Retinal pigment epithelial cell (primary cell): ENCODE measurements at regions not wholly inside any gene's neighbourhood (a gene's known extent, or its start where the extent isn't known, plus 50 kb on each side); places are given as distances from the start of the nearest gene placed in this dataset.
A peak's percentile ranks its signal among the peaks of the same experiment; 100 is the strongest.

Experiments
- DNase-seq: peaks from one replicate; pipeline ENCODE4 v3.0.0-alpha.2; 2010; ENCODE audit warnings: low read depth
- H3K4me3 ChIP-seq: 2 replicates; pipeline ENCODE4 v1.5.1; 2011; ENCODE audit warnings: mild to moderate bottlenecking, low read length, control low read depth, moderate library complexity
- TF ChIP-seq, protein P1 (sequence below): conservative IDR thresholded peaks from 2 replicates; pipeline ENCODE4 v1.5.1; 2011; ENCODE audit warnings: low read depth, low read length, control low read depth, inconsistent platforms

DNA sequence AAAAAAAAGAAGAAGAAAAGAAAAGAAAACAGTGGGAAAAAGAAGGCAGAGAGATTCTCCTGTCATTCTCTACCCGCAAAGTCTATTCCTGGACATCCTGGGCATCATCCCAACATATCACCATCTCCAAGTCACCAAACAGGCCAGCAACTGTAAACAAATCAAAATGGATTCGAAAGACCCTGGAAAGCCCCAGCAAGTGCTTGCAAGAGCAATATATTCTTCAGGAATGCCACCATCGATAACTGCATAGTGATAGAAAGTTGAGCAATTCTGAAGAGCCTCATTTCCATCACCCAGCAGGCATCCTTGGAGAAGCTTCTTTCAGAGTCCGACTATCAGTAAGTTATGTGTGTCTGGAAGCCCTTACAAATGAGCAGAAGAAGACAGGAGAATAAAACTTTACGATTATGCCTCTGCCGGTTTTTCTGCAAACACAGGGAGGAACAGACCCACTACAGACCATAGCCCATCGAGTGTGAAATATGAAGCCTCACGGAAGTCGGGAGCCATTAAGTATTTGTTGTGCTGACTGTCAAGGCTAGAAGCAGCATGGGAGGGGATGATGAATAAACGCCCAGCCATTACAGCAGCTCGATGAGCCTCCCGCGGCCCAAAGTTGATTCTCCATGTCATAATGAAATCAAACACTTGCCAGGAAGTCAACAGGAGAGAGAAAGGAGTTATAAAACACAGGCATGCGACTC is 64.5 kb upstream of the SEC14L1 start:
- DNase-seq: no peak
- no peak overlapping the region for H3K4me3 ChIP-seq

DNA sequence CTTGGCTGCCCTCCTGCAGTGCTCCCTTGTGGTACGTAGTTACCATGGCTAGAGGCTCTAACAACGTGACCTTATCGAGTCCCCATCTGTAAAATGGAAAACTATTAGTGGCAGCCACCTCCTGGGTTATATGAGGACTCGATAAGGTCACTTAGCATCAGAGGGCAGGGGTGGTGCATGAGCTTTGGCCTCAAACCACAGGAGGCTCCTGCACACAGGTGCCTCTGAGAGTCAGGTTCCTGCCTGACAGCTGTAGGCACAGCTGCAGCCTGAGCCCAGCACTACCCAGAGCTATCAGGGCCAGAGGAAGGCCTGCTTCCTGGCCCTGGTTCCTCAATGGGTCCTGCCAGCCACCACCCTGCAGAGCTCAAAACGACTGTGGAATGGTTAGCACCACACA is 57.2 kb upstream of the SEC14L1 start:
- no peak overlapping the region for H3K4me3 ChIP-seq
- DNase-seq: no peak
- TF ChIP-seq, protein P1, sequence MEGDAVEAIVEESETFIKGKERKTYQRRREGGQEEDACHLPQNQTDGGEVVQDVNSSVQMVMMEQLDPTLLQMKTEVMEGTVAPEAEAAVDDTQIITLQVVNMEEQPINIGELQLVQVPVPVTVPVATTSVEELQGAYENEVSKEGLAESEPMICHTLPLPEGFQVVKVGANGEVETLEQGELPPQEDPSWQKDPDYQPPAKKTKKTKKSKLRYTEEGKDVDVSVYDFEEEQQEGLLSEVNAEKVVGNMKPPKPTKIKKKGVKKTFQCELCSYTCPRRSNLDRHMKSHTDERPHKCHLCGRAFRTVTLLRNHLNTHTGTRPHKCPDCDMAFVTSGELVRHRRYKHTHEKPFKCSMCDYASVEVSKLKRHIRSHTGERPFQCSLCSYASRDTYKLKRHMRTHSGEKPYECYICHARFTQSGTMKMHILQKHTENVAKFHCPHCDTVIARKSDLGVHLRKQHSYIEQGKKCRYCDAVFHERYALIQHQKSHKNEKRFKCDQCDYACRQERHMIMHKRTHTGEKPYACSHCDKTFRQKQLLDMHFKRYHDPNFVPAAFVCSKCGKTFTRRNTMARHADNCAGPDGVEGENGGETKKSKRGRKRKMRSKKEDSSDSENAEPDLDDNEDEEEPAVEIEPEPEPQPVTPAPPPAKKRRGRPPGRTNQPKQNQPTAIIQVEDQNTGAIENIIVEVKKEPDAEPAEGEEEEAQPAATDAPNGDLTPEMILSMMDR: no peak

More for the DNA sequence above, 64.5 kb upstream of the SEC14L1 start:
- TF ChIP-seq, protein P1: no peak

DNA sequence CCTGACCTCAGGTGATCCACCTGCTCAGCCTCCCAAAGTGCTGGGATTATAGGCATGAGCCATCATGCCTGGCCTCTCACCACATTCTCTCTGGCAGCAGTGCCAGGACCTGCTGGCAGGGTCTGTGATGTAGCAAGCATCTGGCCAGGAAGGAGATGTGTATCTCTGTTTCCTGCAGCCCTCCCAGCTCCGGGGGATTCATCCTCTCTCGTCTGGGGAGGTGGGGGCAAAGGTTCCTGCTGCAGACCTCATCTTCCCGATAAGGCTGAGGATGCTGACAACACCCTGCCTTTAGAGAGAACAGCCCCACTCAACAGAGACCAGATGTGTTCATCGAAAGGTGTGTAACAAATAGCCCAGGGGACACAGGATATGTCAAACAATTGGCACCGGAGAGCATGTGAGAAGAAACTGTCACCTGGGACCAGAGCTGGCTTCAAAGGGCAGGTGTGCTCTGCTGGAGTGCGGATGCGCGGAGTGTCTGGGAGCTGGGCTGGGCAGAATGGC is 54.8 kb upstream of the SEC14L1 start:
- DNase-seq: no peak
- TF ChIP-seq, protein P1: no peak
- no peak overlapping the region for H3K4me3 ChIP-seq

DNA sequence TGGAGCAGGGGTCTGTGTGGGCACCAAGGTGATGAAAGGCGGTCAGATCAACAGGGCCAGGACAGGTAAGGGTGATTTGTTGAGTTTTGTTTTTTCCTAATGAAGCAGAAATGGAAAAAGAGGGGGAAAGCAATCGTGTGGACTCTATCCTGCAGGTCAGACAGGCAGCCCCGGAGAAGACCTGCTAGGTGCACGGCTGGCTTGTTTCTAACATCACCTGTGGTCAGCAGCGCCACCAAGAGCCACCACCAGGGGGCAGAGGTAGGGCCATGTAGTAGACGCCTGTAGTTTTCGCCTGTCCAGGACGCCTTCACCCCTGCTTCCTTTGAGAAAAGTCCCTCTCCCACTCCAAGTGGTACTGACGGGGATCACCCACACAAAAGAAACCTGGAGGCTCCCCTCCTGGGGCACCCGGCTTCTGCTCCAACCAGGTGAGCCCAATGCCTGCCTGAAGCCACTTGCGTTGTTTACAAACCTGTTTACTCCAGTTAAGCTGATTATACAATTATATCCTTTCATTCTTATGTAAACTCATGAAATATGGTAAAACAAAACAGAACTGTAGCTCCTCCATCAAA is 54.2 kb upstream of the SEC14L1 start:
- TF ChIP-seq, protein P1: peak; percentile 97
- H3K4me3 ChIP-seq: no peak overlapping the region
- DNase-seq: no peak

DNA sequence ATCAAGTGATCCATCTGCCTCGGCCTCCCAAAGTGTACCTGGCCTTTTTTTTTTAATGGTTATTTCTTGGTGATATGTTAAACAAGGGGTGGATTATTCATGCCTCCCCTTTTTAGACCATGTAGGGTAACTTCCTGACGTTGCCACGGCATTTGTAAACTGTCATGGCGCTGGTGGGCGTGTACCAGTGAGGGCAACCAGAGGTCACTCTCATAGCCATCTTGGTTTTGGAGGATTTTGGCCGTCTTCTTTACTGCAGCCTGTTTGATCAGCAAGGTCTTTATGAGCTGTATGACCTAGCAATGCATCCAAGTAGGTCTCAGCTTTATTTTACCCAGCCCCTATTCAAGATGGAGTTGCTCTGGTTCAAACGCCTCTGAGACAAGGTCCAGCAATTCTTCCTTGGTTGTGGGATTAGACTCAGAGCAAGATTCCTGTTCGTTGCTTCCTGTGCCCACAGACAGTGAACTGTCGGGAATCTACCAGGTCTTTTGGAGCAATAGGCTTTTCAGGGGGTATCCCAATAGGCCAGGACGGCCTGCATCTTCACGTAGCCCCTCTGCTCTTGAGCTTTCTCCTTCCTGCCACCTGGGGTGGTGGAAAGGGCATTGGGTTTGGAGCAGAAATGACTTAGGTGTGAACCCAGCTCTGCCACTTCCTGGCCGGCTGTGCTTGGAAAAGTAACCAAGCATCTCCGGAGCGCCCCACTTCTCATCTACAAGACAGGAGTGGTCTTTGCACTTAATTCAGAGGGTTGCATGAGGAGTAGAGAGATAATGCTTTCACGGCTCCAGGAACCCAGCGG is 52.9 kb upstream of the SEC14L1 start:
- peak overlapping the region; percentile 83 for H3K4me3 ChIP-seq
- DNase-seq: no peak
- TF ChIP-seq, protein P1: no peak

DNA sequence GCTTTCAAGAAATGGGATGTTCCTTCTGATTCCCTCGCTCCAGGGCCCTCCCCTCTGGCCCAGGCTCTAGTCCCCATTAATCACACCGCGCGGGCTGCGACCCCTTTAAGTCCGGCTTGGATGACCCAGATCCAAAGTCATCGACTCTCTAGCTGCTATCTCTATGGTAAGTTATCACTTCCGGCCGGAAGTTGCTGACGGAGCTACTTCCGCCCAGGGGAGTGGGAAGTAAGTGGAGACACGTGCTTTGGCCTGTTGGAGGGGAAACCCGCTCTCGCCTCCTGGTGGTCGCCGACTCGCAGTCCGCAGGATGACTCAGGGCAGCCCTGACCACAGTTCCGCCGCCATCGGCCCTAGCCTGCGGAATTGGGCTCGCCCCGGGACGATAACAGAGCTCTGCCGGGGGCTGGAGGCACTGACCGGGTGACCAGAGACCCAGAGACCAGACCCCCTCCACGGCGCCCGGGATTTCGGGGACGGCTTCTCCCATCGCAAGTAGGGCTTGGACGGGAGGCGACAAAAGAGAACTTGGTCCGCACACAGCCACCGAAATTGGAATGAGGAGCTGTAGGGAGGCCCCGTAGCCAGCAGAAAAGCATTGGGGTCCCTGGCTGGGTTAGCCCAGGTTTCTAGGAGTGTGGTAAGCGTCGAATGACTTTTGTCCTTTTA is 52.2 kb upstream of the SEC14L1 start:
- TF ChIP-seq, protein P1: peak; percentile 77
- peak overlapping the region; percentile 83 for H3K4me3 ChIP-seq
- peak; percentile 91 for DNase-seq
